Fibroblast of the aortic adventitia (primary cell): ENCODE measurements at regions not wholly inside any gene's neighbourhood (a gene's known extent, or its start where the extent isn't known, plus 50 kb on each side); places are given as distances from the start of the nearest gene placed in this dataset.

ENCODE experiments used
- DNase-seq: peaks from one replicate; pipeline ENCODE4 v3.0.0-alpha.2; 2010; ENCODE audit warnings: low read depth
- H3K4me3 ChIP-seq: 2 replicates; pipeline ENCODE4 v1.5.1; 2011; ENCODE audit warnings: low read depth, mild to moderate bottlenecking, control low read depth, low read length, moderate library complexity
- TF ChIP-seq, protein P1 (sequence below): IDR thresholded peaks from 2 replicates; pipeline ENCODE4 v1.5.1; 2011; ENCODE audit warnings: mild to moderate bottlenecking, low read length, control low read depth, inconsistent platforms; ENCODE audit not compliant: insufficient read depth

DNA sequence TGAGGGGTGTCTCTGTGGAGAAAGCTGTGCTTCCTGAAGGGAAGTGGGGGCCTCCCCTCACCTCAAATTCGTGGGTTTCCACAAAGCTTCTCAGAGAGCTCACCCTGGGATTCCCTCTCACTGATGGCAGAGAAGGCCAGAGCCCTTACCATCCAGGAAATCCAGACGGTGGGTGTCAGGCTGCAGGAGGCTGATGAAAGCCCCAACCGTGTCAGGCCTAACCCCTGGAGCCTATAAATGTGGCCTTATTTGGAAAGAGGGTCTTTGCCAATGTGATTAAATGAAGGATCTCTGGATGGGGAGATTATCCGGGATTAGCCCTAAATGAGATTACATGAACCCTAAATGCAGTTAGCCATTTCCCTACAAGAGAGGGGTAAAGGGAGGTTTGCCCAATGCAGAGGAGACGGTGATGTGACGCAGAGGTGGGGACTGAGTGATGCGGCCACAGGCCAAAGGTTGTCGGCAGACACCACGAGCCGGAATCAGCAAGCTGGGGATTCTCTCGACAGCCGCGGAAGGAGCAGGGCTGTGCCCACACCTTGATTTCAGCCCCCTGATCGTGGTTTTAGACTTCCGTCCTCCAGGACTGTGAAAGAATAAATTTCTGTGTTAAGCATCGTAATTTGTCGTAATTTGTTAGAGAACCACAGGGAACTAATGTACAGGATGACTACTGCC, 82.6 kb downstream of the TOMM20 start:
- H3K4me3 ChIP-seq = no peak overlapping the region
- no peak for DNase-seq
- TF ChIP-seq, protein P1, sequence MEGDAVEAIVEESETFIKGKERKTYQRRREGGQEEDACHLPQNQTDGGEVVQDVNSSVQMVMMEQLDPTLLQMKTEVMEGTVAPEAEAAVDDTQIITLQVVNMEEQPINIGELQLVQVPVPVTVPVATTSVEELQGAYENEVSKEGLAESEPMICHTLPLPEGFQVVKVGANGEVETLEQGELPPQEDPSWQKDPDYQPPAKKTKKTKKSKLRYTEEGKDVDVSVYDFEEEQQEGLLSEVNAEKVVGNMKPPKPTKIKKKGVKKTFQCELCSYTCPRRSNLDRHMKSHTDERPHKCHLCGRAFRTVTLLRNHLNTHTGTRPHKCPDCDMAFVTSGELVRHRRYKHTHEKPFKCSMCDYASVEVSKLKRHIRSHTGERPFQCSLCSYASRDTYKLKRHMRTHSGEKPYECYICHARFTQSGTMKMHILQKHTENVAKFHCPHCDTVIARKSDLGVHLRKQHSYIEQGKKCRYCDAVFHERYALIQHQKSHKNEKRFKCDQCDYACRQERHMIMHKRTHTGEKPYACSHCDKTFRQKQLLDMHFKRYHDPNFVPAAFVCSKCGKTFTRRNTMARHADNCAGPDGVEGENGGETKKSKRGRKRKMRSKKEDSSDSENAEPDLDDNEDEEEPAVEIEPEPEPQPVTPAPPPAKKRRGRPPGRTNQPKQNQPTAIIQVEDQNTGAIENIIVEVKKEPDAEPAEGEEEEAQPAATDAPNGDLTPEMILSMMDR = no peak

GRCh38 chr1:235045034-235045690, 83.5 kb downstream of the TOMM20 start:
- no peak overlapping the region for H3K4me3 ChIP-seq
- TF ChIP-seq, protein P1 = no peak
- no peak for DNase-seq

DNA sequence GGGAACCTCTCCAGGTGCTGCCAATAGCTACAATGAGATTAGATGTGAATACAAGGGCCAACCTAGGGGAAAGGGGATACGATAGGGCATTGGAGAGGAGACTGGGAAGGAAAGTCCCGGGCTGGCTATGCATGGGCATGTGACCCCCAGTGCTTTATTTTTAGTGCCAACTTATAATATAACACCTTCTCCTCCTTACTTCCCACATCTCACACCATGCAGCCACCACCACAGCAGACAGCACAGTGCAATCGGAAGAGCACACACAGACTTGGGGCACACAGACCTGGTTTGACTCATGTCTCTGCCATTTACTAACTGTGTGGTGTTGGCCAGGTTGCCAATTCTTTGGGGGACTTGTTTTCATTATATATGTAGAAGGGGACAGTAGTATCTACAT, 85.4 kb downstream of the TOMM20 start:
- no peak overlapping the region for H3K4me3 ChIP-seq
- no peak for DNase-seq
- TF ChIP-seq, protein P1 = no peak

GRCh38 chr1:235038701-235039100, 89.9 kb downstream of the TOMM20 start:
- no peak for DNase-seq
- no peak overlapping the region for H3K4me3 ChIP-seq
- TF ChIP-seq, protein P1 = no peak

- no peak for DNase-seq
- no peak overlapping the region for H3K4me3 ChIP-seq
- TF ChIP-seq, protein P1 = no peak
Observed at GRCh38 chr1:235035928-235036327, 92.7 kb downstream of the TOMM20 start.

DNA sequence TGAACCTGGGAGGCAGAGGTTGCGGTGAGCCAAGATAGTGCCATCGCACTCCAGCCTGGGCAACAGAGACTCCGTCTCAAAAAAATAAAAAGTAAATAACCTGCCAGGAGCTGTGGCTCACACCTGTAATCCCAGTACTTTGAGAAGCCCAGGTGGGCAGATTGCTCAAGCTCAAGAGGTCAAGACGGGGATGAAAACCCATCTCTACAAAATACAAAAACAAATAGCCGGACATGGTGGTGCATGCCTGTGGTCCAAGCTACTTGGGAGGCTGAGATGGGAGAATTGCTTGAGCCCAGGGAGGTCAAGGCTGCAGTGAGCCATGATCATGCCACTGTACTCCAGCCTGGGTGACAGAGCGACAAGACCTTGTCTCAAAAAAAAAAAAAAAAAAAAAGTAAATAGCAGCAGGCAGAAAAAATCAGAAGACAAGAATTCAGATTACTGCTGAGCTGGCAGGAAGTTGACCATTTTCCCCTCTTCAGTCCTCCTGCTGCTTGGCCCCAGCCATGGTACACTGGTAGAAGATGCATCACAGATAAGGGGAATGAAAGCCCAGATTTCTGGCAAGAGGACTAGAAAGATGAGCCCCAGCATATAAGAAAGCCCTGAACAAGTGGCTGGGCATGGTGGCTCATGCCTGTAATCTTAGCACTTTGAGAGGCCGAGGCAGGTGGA, 97.6 kb downstream of the TOMM20 start:
- no peak for DNase-seq

More for the DNA sequence above, 97.6 kb downstream of the TOMM20 start:
- H3K4me3 ChIP-seq = no peak overlapping the region
- TF ChIP-seq, protein P1 = no peak
